HUES6 (cell line): ENCODE measurements at regions not wholly inside any gene's neighbourhood (a gene's known extent, or its start where the extent isn't known, plus 50 kb on each side); places are given as distances from the start of the nearest gene placed in this dataset.
"Not testable (repeated sequence)": the region's sequence is repeated elsewhere in the genome, so short reads cannot be mapped to it uniquely, and the experiment has no call there.

Experiments used
- H3K27ac ChIP-seq: 2 replicates; pipeline ENCODE4 v1.7.0; 2013; ENCODE audit warnings: low read depth, mild to moderate bottlenecking, low read length, inconsistent platforms
- H3K27me3 ChIP-seq: 2 replicates; pipeline ENCODE4 v1.6.1; 2013; ENCODE audit warnings: low read length; ENCODE audit not compliant: control insufficient read depth, insufficient read depth
- H3K36me3 ChIP-seq: 2 replicates; pipeline ENCODE4 v1.6.1; 2013; ENCODE audit warnings: low read length; ENCODE audit not compliant: control insufficient read depth, insufficient read depth
- H3K4me1 ChIP-seq: 2 replicates; pipeline ENCODE4 v1.6.1; 2013; ENCODE audit warnings: low read length; ENCODE audit not compliant: control insufficient read depth, insufficient read depth
- H3K4me3 ChIP-seq: 2 replicates; pipeline ENCODE4 v1.5.1; 2013; ENCODE audit warnings: low read depth, low read length
- H3K9ac ChIP-seq: one replicate; pipeline ENCODE4 v1.6.1; 2013; ENCODE audit warnings: mild to moderate bottlenecking, low read length
- H3K9me3 ChIP-seq: 2 replicates; pipeline ENCODE4 v1.6.1; 2013; ENCODE audit warnings: low read depth, low read length; ENCODE audit not compliant: control insufficient read depth, insufficient read depth

DNA sequence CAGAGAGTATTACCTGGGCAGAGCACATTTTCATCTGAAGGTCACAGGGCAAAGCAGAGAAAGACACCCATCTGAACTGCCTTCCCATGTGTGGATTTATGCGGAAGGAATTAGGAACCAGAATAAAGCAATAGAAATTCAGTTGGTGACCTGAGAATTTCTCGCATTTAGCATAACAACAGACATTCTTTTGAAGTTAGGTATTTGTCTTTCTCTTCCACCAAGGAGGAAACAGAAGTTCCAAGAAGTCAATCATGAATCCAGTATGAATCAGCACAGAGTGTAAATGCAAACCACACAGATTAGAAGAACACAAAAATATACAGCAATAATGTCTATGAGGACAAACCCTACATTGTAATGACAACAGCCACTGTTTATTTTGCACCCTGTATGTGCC lies 515.2 kb upstream of the BRINP1 start:
- Histone ChIP-seq H3K9me3 (no peaks in the 10 kb centered on the region), H3K4me3 (peak overlapping the region; percentile 36), H3K27me3 (no peaks in the 10 kb centered on the region), H3K4me1 (peaks cover 23% of the 10 kb centered on the region), H3K36me3 (no peaks in the 10 kb centered on the region), H3K27ac (peak overlapping the region; percentile 69; the same call in 1 of the 2 replicates), H3K9ac (peak overlapping the region; percentile 49)

DNA sequence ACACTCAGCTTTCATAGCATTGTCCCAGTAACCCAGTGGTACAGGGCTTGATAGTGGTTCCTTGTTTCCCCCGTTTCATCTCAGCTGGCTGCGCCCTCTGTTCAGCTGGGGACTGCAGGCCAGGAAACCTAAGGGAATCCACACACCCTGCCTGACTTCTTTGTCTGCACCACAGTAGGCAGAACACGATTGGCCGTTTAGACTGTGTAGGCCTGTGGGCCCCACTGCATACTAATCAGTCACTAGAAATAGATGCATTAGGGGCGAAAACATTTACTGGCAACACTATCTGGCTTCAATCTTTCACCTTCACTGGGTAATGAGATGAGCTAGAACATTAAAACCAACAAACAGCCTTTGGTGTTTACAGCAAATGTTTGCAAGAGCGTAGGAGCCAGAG lies 512.7 kb upstream of the BRINP1 start:
- no peaks in the 10 kb centered on the region for H3K9me3 ChIP-seq
- H3K36me3 ChIP-seq, result no peaks in the 10 kb centered on the region
- H3K4me3 ChIP-seq, result no peak overlapping the region
- no peaks in the 10 kb centered on the region for H3K27me3 ChIP-seq
- H3K27ac ChIP-seq, result no peak overlapping the region
- no peak overlapping the region for H3K9ac ChIP-seq
- peaks cover 23% of the 10 kb centered on the region for H3K4me1 ChIP-seq

DNA sequence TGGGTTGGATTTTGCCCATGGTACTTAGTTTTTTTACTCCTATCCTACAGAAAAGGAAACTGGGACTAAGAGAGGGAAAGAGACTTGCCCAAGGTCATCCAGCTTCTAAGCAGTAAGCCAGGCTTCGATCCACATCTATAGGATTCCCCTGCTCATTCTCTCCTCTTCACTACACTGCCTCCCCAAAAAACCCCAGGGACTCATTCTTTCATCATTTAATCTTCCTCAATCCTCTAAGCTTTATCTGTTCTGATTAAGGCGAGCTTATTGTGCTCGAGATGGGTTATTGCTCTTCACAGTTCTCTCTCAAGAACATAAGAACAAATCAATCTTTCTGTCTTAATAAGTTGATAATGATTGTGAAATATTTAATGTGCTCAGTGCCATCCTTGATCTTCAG lies 511.1 kb upstream of the BRINP1 start:
- Histone ChIP-seq H3K9me3 (no peaks in the 10 kb centered on the region), H3K36me3 (no peaks in the 10 kb centered on the region), H3K4me3 (no peak overlapping the region), H3K4me1 (peaks cover 14% of the 10 kb centered on the region), H3K9ac (no peak overlapping the region), H3K27me3 (no peaks in the 10 kb centered on the region), H3K27ac (no peak overlapping the region)

DNA sequence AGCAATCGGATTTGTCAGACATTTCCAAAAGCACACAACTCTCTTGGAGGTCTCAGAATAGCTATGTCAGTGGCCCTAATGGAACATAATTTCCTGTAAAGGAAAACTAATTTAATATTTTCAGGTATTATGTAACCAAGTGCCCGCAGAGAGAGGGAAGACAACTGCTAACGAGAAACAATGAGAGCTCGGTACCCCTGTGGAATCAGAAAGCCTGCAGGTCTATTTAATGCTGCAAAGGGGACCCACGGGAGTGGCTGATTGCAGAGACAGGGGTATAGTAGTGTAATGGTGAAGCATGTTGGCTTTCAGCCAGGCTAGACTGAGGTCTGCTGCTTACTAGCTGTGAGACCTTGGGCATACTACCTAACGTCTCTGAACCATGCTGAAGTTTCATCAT lies 508.1 kb upstream of the BRINP1 start:
- H3K4me3 ChIP-seq, result no peak overlapping the region
- H3K36me3 ChIP-seq, result no peaks in the 10 kb centered on the region
- no peaks in the 10 kb centered on the region for H3K9me3 ChIP-seq

DNA sequence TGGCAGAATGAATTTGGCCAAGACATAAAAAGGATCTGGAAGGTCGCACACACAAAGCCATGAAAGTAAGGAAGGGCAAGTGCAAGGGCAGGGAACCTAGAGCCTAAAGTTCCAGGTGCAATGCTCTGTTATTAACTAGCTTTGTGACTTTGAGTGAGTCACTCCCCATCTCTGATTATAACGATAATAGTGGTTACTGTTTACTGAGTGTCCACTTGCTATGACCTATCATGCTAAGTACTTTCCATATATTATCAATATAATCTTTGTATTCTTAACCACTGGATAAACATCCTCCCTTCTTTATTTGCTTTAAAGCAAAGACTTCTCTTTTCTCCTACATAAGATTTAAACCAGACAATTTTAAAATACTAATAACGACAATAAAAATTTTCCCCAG lies 504.6 kb upstream of the BRINP1 start:
- no peaks in the 10 kb centered on the region for H3K36me3 ChIP-seq
- H3K4me1 ChIP-seq, result no peaks in the 10 kb centered on the region; the same call in 1 of the 2 replicates
- no peak overlapping the region for H3K27ac ChIP-seq
- H3K4me3 ChIP-seq, result no peak overlapping the region
- no peaks in the 10 kb centered on the region for H3K9me3 ChIP-seq
- H3K27me3 ChIP-seq, result no peaks in the 10 kb centered on the region
- no peak overlapping the region for H3K9ac ChIP-seq

More for the DNA sequence above, 508.1 kb upstream of the BRINP1 start:
- Histone ChIP-seq H3K27ac (no peak overlapping the region), H3K9ac (no peak overlapping the region), H3K4me1 (no peaks in the 10 kb centered on the region), H3K27me3 (no peaks in the 10 kb centered on the region)

DNA sequence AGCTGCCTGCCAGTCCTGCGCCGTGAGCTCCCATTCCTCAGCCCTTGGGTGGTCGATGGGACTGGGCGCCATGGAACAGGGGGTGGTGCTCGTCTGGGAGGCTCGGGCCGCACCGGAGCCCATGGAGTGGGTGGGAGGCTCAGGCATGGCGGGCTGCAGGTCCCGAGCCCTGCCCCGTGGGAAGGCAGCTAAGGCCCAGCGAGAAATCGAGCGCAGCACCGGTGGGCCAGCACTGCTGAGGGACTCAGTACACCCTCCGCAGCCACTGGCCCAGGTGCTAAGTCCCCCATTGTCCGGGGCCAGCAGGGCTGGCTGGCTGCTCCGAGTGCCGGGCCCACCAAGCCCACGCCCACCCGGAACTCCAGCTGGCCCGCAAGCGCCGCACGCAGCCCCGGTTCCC lies 501.0 kb upstream of the BRINP1 start:
- H3K36me3 ChIP-seq, H3K9me3 ChIP-seq, H3K4me3 ChIP-seq, H3K4me1 ChIP-seq, H3K27me3 ChIP-seq, H3K27ac ChIP-seq, H3K9ac ChIP-seq: not testable (repeated sequence)

DNA sequence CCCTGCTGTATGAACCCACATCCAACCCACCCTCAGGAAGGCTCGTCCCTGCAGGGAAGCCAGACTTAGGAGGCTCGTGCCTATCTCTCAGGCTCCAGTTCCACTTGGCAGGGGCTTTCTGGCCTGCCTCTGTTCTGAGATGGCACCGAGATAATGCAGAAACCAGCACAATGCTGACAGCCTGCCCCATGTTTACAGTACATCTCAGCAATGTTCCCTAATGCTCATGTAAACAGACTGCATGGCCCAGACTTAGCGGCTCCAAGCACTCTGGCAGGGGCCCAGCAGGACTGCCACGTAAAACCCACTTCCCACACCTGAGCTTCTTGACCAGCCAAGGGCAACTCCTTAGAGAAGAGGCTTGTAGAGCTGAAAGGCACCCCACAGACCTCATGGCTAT lies 499.5 kb upstream of the BRINP1 start:
- no peaks in the 10 kb centered on the region for H3K27me3 ChIP-seq
- H3K4me1 ChIP-seq, result no peaks in the 10 kb centered on the region; the same call in 1 of the 2 replicates
- no peak overlapping the region for H3K4me3 ChIP-seq
- H3K9me3 ChIP-seq, result no peaks in the 10 kb centered on the region
- H3K36me3 ChIP-seq, result no peaks in the 10 kb centered on the region
- no peak overlapping the region for H3K27ac ChIP-seq
- H3K9ac ChIP-seq, result no peak overlapping the region

DNA sequence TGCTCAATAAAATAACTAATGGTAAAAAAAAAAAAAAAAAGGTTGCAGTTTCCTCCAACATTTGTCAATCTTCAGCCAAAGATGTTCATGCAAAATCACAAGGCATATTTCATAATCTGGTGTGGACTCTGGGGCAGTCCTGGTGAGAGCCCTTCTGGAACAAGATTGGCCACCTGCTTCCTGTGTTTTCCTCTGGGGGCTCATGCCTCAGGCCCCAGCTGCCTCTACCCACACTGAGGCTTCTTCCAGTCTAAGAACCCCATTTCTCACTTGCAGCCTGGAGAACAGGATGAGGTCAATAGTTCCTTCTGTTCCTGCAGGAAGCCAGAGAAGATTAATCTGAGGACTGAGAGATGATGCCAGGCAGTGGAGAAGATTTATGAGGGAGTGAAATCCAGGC lies 492.6 kb upstream of the BRINP1 start:
- no peak overlapping the region for H3K9ac ChIP-seq
- no peak overlapping the region for H3K27ac ChIP-seq
- no peaks in the 10 kb centered on the region for H3K4me1 ChIP-seq
- H3K9me3 ChIP-seq, result no peaks in the 10 kb centered on the region
- H3K36me3 ChIP-seq, result no peaks in the 10 kb centered on the region
- no peak overlapping the region for H3K4me3 ChIP-seq
- no peaks in the 10 kb centered on the region for H3K27me3 ChIP-seq

DNA sequence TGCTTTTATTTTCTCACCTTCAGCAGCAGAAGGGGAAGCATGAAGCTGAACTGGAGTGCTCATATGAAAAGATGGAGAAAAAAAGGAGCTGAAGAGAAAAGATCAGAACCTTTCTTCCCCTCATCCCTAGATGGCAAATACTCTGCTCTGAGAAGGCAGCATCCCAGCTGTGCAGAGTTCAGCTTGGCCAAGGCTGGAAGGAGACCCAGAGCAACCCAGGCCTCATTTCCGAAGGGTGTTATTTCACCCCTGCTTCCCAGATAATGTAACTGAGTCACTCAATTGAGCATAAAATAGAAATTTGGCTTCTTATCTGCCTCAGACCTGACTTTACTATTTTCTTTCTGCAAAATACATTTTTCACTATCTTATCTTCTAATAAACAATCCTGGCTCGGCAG lies 489.9 kb upstream of the BRINP1 start:
- no peaks in the 10 kb centered on the region for H3K9me3 ChIP-seq
- H3K36me3 ChIP-seq, result no peaks in the 10 kb centered on the region
- no peak overlapping the region for H3K27ac ChIP-seq
- no peaks in the 10 kb centered on the region for H3K27me3 ChIP-seq
- no peaks in the 10 kb centered on the region for H3K4me1 ChIP-seq
- H3K9ac ChIP-seq, result no peak overlapping the region
- no peak overlapping the region for H3K4me3 ChIP-seq

DNA sequence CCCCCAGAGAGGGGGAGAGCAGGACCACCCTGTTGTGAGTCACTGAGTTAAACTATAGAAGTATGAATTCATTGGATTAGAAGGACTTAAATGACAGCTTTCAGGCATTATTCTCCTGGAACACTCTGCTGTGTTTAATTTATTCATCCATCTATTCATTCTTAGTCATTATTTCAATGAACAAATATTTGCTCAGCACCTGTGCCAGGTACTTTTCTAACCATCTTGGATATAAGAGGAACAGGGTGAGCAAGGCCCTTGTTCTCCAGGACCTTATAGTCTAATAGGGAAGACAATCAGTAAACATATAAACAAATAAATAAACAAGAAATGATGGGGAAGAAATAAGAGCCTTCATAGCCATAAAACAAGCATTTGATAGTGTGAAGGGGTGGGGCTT lies 483.9 kb upstream of the BRINP1 start:
- Histone ChIP-seq H3K27me3 (no peaks in the 10 kb centered on the region), H3K9me3 (no peaks in the 10 kb centered on the region), H3K36me3 (no peaks in the 10 kb centered on the region), H3K27ac (no peak overlapping the region), H3K9ac (no peak overlapping the region), H3K4me3 (no peak overlapping the region), H3K4me1 (no peaks in the 10 kb centered on the region)

DNA sequence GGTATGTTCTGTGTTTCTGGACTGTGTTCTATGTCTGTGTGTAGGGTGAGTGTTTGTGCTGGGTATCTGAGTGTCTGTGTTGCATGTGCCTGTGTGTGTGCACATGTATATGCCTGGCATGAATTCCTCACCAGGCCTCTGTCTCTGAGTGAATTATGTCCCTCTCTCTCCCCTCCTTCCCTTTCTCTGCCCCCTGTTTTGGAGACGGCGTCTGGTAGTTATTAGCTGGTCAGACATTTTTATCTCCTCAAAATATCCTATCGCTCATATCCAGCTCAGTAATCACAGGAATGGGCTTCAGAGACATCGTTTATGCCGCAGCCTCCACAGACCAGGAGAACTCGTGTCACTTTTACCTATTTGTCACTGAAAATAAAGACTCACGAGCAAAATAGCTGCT lies 483.2 kb upstream of the BRINP1 start:
- Histone ChIP-seq H3K27me3 (no peaks in the 10 kb centered on the region), H3K27ac (no peak overlapping the region)

DNA sequence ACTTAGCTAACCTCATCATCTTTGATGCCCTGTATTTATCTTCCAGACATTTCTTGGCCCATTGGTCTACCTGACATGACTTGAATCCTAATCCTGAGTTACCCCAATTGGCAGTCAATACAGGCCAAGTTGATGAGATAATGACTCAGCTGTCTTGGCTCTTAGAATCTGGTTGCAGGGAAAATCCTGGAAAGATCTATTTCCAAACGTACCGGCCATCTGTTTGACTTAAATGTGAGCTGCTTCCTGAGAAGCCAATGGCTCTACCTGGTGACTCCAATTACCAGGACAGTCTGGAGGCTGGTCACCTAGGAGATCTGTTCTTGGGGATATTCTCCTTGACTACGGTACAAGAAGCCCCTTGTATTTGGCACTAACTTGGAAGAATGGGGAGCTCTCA lies 475.2 kb upstream of the BRINP1 start:
- Histone ChIP-seq H3K27me3 (no peaks in the 10 kb centered on the region), H3K27ac (no peak overlapping the region), H3K4me1 (peaks cover 5% of the 10 kb centered on the region; the same call in 1 of the 2 replicates), H3K9ac (no peak overlapping the region), H3K36me3 (no peaks in the 10 kb centered on the region), H3K4me3 (no peak overlapping the region), H3K9me3 (peaks cover 10% of the 10 kb centered on the region)

More for the DNA sequence above, 483.2 kb upstream of the BRINP1 start:
- no peak overlapping the region for H3K9ac ChIP-seq
- H3K4me3 ChIP-seq, result no peak overlapping the region
- no peaks in the 10 kb centered on the region for H3K9me3 ChIP-seq
- H3K4me1 ChIP-seq, result no peaks in the 10 kb centered on the region
- H3K36me3 ChIP-seq, result no peaks in the 10 kb centered on the region
